ENCODE measurements at regions not wholly inside any gene's neighbourhood (a gene's known extent, or its start where the extent isn't known, plus 50 kb on each side); places are given as distances from the start of the nearest gene placed in this dataset.
"Not testable (repeated sequence)": the region's sequence is repeated elsewhere in the genome, so short reads cannot be mapped to it uniquely, and the experiment has no call there.

DNA sequence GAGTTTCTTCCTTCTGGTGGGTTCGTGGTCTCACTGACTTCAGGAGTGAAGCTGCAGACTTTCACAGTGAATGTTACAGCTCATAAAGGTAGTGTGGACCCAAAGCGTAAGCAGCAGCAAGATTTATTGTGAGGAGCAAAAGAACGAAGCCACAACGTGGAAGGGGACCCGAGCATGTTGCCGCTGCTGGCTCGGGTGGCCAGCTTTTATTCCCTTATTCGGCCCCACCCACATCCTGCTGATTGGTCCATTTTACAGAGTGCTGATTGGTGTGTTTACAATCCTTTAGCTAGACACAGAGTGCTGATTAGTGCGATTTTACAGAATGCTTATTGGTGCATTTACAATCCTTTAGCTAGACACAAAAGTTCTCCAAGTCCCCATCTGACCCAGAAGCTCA lies 80.6 kb upstream of the SEL1L start:
- not testable (repeated sequence) for TF ChIP-seq SIN3A (IDR thresholded peaks at IDR 0.05; ENCODE audit: borderline replicate concordance, insufficient read depth, low read depth, low read length)
- TF ChIP-seq, protein P1, sequence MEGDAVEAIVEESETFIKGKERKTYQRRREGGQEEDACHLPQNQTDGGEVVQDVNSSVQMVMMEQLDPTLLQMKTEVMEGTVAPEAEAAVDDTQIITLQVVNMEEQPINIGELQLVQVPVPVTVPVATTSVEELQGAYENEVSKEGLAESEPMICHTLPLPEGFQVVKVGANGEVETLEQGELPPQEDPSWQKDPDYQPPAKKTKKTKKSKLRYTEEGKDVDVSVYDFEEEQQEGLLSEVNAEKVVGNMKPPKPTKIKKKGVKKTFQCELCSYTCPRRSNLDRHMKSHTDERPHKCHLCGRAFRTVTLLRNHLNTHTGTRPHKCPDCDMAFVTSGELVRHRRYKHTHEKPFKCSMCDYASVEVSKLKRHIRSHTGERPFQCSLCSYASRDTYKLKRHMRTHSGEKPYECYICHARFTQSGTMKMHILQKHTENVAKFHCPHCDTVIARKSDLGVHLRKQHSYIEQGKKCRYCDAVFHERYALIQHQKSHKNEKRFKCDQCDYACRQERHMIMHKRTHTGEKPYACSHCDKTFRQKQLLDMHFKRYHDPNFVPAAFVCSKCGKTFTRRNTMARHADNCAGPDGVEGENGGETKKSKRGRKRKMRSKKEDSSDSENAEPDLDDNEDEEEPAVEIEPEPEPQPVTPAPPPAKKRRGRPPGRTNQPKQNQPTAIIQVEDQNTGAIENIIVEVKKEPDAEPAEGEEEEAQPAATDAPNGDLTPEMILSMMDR (IDR thresholded peaks at IDR 0.05), result not testable (repeated sequence)
